Activated CD8-positive, alpha-beta memory T cell treated with anti-CD3 and anti-CD28 coated beads, Interleukin-2, amount 50 U/mL, for 24 hours (primary cell): ENCODE measurements at regions not wholly inside any gene's neighbourhood (a gene's known extent, or its start where the extent isn't known, plus 50 kb on each side); places are given as distances from the start of the nearest gene placed in this dataset.

Source experiments
- DNase-seq: peaks from one replicate; pipeline ENCODE4 v3.0.0-alpha.2; 2020; ENCODE audit errors: extremely low read depth

- DNase-seq, result no peak
These were observed 88.7 kb upstream of the TMEFF2 start for GRCh38 chr2:192283450-192283849.

- no peak for DNase-seq
These were observed 84.0 kb upstream of the TMEFF2 start for GRCh38 chr2:192278701-192279100.

GRCh38 chr2:192277494-192278109 lies 82.9 kb upstream of the TMEFF2 start:
- no peak for DNase-seq

- DNase-seq, result no peak
These were observed 80.9 kb upstream of the TMEFF2 start for GRCh38 chr2:192275632-192276031.

GRCh38 chr2:192267484-192267883 lies 72.8 kb upstream of the TMEFF2 start:
- no peak for DNase-seq

GRCh38 chr2:192265751-192266150 lies 71.0 kb upstream of the TMEFF2 start:
- DNase-seq, result no peak

GRCh38 chr2:192254444-192254843 lies 59.7 kb upstream of the TMEFF2 start:
- DNase-seq, result no peak

- no peak for DNase-seq
These were observed 59.0 kb upstream of the TMEFF2 start for GRCh38 chr2:192253692-192254091.

GRCh38 chr2:192250961-192251360 lies 56.2 kb upstream of the TMEFF2 start:
- DNase-seq, result no peak

GRCh38 chr2:192247456-192247855 lies 52.7 kb upstream of the TMEFF2 start:
- DNase-seq, result no peak

GRCh38 chr2:192246297-192246696 lies 51.6 kb upstream of the TMEFF2 start:
- DNase-seq, result no peak

GRCh38 chr2:192245329-192245728 lies 50.6 kb upstream of the TMEFF2 start:
- no peak for DNase-seq
